Endothelial cell of umbilical vein (primary cell): ENCODE measurements at regions not wholly inside any gene's neighbourhood (a gene's known extent, or its start where the extent isn't known, plus 50 kb on each side); places are given as distances from the start of the nearest gene placed in this dataset.

Experiments
- BruUV-seq: library from RNA; stranded (reverse); fragments of 400-500 nt; replicated peaks from 2 replicates; lab custom pipeline; 2021; lab: Mats Ljungman, UMichigan
- CTCF ChIA-PET: fragments of 300-600, 350-600 bp; sonication (Branson Sonifier 250); formaldehyde crosslinking; loops from one replicate; lab custom pipeline; 2021; ENCODE audit warnings: antibody characterized with exemption, inconsistent platforms; lab: Charles Lee
- POLR2A ChIA-PET: fragments of 300-600, 350-600 bp; sonication (Branson Sonifier 250); formaldehyde crosslinking; loops from one replicate; lab custom pipeline; 2021; ENCODE audit warnings: antibody characterized with exemption, inconsistent platforms; lab: Charles Lee
- DNase-seq: peaks from one replicate; pipeline ENCODE4 v3.0.0-alpha.2; 2011; ENCODE audit warnings: low read depth, low spot score
- FAIRE-seq: peaks from 2 replicates; lab custom pipeline; 2011; peaks lifted over from hg19 to GRCh38; lab: Jason Lieb, UNC
- H2AFZ ChIP-seq: 2 replicates; pipeline ENCODE4 v1.6.0; 2012; ENCODE audit warnings: low read depth, low read length, control low read depth, inconsistent platforms
- H3K27ac ChIP-seq: 2 replicates; pipeline ENCODE4 v1.5.1; 2011; ENCODE audit warnings: low read depth, mild to moderate bottlenecking, control low read depth, low read length, moderate library complexity; ENCODE audit not compliant: insufficient read depth
- H3K27me3 ChIP-seq, 2 experiments: 2 replicates each; pipeline versions ENCODE4 v1.6.0 to v1.6.1; 2011; ENCODE audit warnings: low read length in 2 of 2, mixed read lengths in 1 of 2; ENCODE audit not compliant: control insufficient read depth in 2 of 2, insufficient read depth in 2 of 2
- H3K36me3 ChIP-seq, 2 experiments: 2 replicates in 1 of 2; 3 replicates in 1 of 2; pipeline ENCODE4 v1.5.1; 2011; ENCODE audit warnings: low read length in 2 of 2, mild to moderate bottlenecking in 1 of 2, moderate library complexity in 1 of 2; ENCODE audit not compliant: control insufficient read depth in 2 of 2, insufficient read depth in 2 of 2; ENCODE audit errors: extremely low read depth in 1 of 2
- H3K4me1 ChIP-seq: 3 replicates; pipeline ENCODE4 v1.5.1; 2011; ENCODE audit warnings: mild to moderate bottlenecking, low read length; ENCODE audit not compliant: control insufficient read depth, insufficient read depth; ENCODE audit errors: extremely low read depth
- H3K4me2 ChIP-seq: 2 replicates; pipeline ENCODE4 v1.6.1; 2011; ENCODE audit warnings: low read length, control low read depth, mixed read lengths; ENCODE audit not compliant: insufficient read depth
- H3K4me3 ChIP-seq, 3 experiments: fragments of 200-600 bp in 1 of 3; sonication (generic), shearing (Covaris generic) in 1 of 3; replicated peaks in 1 of 3; 2 replicates each; pipeline ENCODE4 v1.5.1; 2011 to 2016; ENCODE audit warnings: control low read depth in 3 of 3, low read length in 3 of 3, mild to moderate bottlenecking in 2 of 3, inconsistent platforms in 1 of 3, low read depth in 1 of 3, moderate library complexity in 1 of 3; ENCODE audit not compliant: insufficient read depth in 1 of 3
- H3K79me2 ChIP-seq: 2 replicates; pipeline ENCODE4 v1.6.0; 2012; ENCODE audit warnings: low read length, inconsistent platforms; ENCODE audit not compliant: control insufficient read depth, insufficient read depth
- H3K9ac ChIP-seq: replicated peaks from 2 replicates; pipeline ENCODE3; 2011; ENCODE audit warnings: low read length, control low read depth; ENCODE audit not compliant: insufficient read depth; ENCODE audit errors: extremely low read depth
- H3K9me1 ChIP-seq: replicated peaks from 3 replicates; pipeline ENCODE4 v1.6.0; 2011; ENCODE audit warnings: mild to moderate bottlenecking, low read length; ENCODE audit not compliant: control insufficient read depth, insufficient read depth; ENCODE audit errors: extremely low read depth
- H3K9me3 ChIP-seq: replicated peaks from 2 replicates; pipeline ENCODE4 v1.5.1; 2012; ENCODE audit warnings: low read length, inconsistent platforms; ENCODE audit not compliant: control insufficient read depth, insufficient read depth
- H4K20me1 ChIP-seq: replicated peaks from 2 replicates; pipeline ENCODE3; 2011; ENCODE audit warnings: mild to moderate bottlenecking, low read length; ENCODE audit not compliant: control insufficient read depth, insufficient read depth; ENCODE audit errors: extremely low read depth
- CTCF ChIP-seq, 2 donors: IDR thresholded peaks; 1 replicate in 1 of 2; 2 replicates in 1 of 2; pipeline ENCODE4 v1.5.1; 2011; ENCODE audit warnings: low read length in 2 of 2, mild to moderate bottlenecking in 2 of 2, moderate library complexity in 2 of 2, control low read depth in 1 of 2, inconsistent platforms in 1 of 2, low read depth in 1 of 2; ENCODE audit not compliant: insufficient read depth in 1 of 2; ENCODE audit errors: extremely low read depth in 1 of 2
- EZH2 ChIP-seq: IDR thresholded peaks from 2 replicates; pipeline ENCODE4 v1.6.1; 2012; ENCODE audit warnings: borderline replicate concordance, low read depth, mild to moderate bottlenecking, moderate library complexity, low read length, inconsistent platforms; ENCODE audit not compliant: severe bottlenecking
- FOS ChIP-seq: IDR thresholded peaks from 2 replicates; pipeline ENCODE4 v1.6.1; 2011; ENCODE audit warnings: mild to moderate bottlenecking, low read length, moderate library complexity, borderline replicate concordance; ENCODE audit not compliant: insufficient read depth
- GATA2 ChIP-seq: IDR thresholded peaks from 2 replicates; pipeline ENCODE4 v1.7.0; 2011; ENCODE audit warnings: low read depth, mild to moderate bottlenecking, moderate library complexity, mixed read lengths, low read length; ENCODE audit not compliant: insufficient read length, insufficient read depth
- JUN ChIP-seq: IDR thresholded peaks from 2 replicates; pipeline ENCODE4 v1.6.1; 2011; ENCODE audit warnings: borderline replicate concordance, low read depth; ENCODE audit not compliant: insufficient read length, insufficient read depth
- MAX ChIP-seq: IDR thresholded peaks from 2 replicates; pipeline ENCODE4 v1.6.1; 2011; ENCODE audit not compliant: insufficient read depth, insufficient read length
- MYC ChIP-seq: IDR thresholded peaks from one replicate; pipeline ENCODE4 v1.6.1; 2011; ENCODE audit warnings: mild to moderate bottlenecking, low read depth, low read length
- POLR2A ChIP-seq: IDR thresholded peaks from 2 replicates; pipeline ENCODE4 v1.6.1; 2012; ENCODE audit warnings: low read depth, mild to moderate bottlenecking, control low read depth, low read length
- POLR2AphosphoS5 ChIP-seq: IDR thresholded peaks from 2 replicates; pipeline ENCODE4 v1.6.1; 2012; ENCODE audit warnings: low read depth, mild to moderate bottlenecking, control low read depth, low read length, moderate library complexity; ENCODE audit not compliant: insufficient read depth
- dilution Hi-C: fragments of 300-500 bp; cut with MboI; formaldehyde crosslinking; loops from one replicate; pipeline ENCODE4 v1.15.0; 2019; ENCODE audit warnings: low sequenced_read_pairs; ENCODE audit not compliant: extremely low pct_ligation_motif_present
- intact Hi-C: fragments of 100-400 bp; cut with micrococcal nuclease; formaldehyde crosslinking; loops from one replicate; pipeline ENCODE4 v1.10.0; 2022

- no peaks in the 10 kb centered on the region for H4K20me1 ChIP-seq
- intact Hi-C loops (no loop called here), dilution Hi-C loops (no loop called here)
- no peak overlapping the region for H2AFZ ChIP-seq
- no peak overlapping the region for H3K4me3 ChIP-seq
- ChIA-PET POLR2A (no interaction called here), CTCF (no interaction called here)
- H3K4me2 ChIP-seq: no peak overlapping the region
- no peaks in the 10 kb centered on the region for H3K36me3 ChIP-seq
- H3K9me1 ChIP-seq: no peaks in the 10 kb centered on the region
- no peak overlapping the region for H3K9ac ChIP-seq
- no peaks in the 10 kb centered on the region for H3K4me1 ChIP-seq
- no peak for TF ChIP-seq POLR2A
- no peak for TF ChIP-seq GATA2
- TF ChIP-seq MAX: no peak
- TF ChIP-seq EZH2: no peak
- no peak for TF ChIP-seq POLR2AphosphoS5
- TF ChIP-seq FOS: no peak
- no peak for TF ChIP-seq CTCF (IDR thresholded peaks at IDR 0.05; ENCODE audit: extremely low read depth in 1 of 2, insufficient read depth in 1 of 2, low read depth in 1 of 2, low read length in 2 of 2)
- TF ChIP-seq JUN: no peak
- TF ChIP-seq MYC: no peak
- no peaks in the 10 kb centered on the region for H3K79me2 ChIP-seq
- H3K9me3 ChIP-seq: peaks cover 2% of the 10 kb centered on the region
- H3K27ac ChIP-seq: no peak overlapping the region
- FAIRE-seq (no peak), DNase-seq (no peak)
- H3K27me3 ChIP-seq: no peaks in the 10 kb centered on the region
- no TSS peak for BruUV-seq
These were observed 260.8 kb downstream of the GPATCH2 start for GRCh38 chr1:217369996-217370551.
